ENCODE measurements at regions not wholly inside any gene's neighbourhood (a gene's known extent, or its start where the extent isn't known, plus 50 kb on each side); places are given as distances from the start of the nearest gene placed in this dataset.
"Not testable (repeated sequence)": the region's sequence is repeated elsewhere in the genome, so short reads cannot be mapped to it uniquely, and the experiment has no call there.

- no peak for DNase-seq
These were observed 171.2 kb upstream of the CIBAR2 start for GRCh38 chr16:85283305-85284050.

GRCh38 chr16:85284141-85284817, 172.0 kb upstream of the CIBAR2 start:
- peak; percentile 68 for DNase-seq

- no peak for DNase-seq
These were observed 173.4 kb upstream of the CIBAR2 start for GRCh38 chr16:85285681-85286065.

- no peak for DNase-seq
These were observed 174.0 kb upstream of the CIBAR2 start for GRCh38 chr16:85286066-85286831.

- DNase-seq = no peak
These were observed 174.9 kb upstream of the CIBAR2 start for GRCh38 chr16:85286951-85287814.

GRCh38 chr16:85287815-85288109, 175.5 kb upstream of the CIBAR2 start:
- DNase-seq = not testable (repeated sequence)

GRCh38 chr16:85288341-85288868, 176.1 kb upstream of the CIBAR2 start:
- no peak for DNase-seq

GRCh38 chr16:85288869-85289660, 176.8 kb upstream of the CIBAR2 start:
- DNase-seq = no peak

- no peak for DNase-seq
These were observed 177.7 kb upstream of the CIBAR2 start for GRCh38 chr16:85289760-85290625.

- DNase-seq = no peak
These were observed 178.5 kb upstream of the CIBAR2 start for GRCh38 chr16:85290626-85291301.

- DNase-seq = no peak
These were observed 179.3 kb upstream of the CIBAR2 start for GRCh38 chr16:85291302-85292148.

- no peak for DNase-seq
These were observed 181.2 kb upstream of the CIBAR2 start for GRCh38 chr16:85293458-85293857.

GRCh38 chr16:85293904-85294642, 181.8 kb upstream of the CIBAR2 start:
- no peak for DNase-seq

GRCh38 chr16:85294810-85295508, 182.7 kb upstream of the CIBAR2 start:
- DNase-seq = no peak

- DNase-seq = no peak
These were observed 184.8 kb upstream of the CIBAR2 start for GRCh38 chr16:85296859-85297660.

GRCh38 chr16:85297881-85298280, 185.6 kb upstream of the CIBAR2 start:
- no peak for DNase-seq

- no peak for DNase-seq
These were observed 188.2 kb upstream of the CIBAR2 start for GRCh38 chr16:85300406-85300968.
